NB4 (cell line): ENCODE measurements at regions not wholly inside any gene's neighbourhood (a gene's known extent, or its start where the extent isn't known, plus 50 kb on each side); places are given as distances from the start of the nearest gene placed in this dataset.

ENCODE experiments used
- MYC ChIP-seq: IDR thresholded peaks from 2 replicates; pipeline ENCODE4 v1.6.1; 2011; ENCODE audit warnings: low read depth, low read length
- TF ChIP-seq, protein P1 (sequence below): IDR thresholded peaks from one replicate; pipeline ENCODE4 v1.5.1; 2012; ENCODE audit warnings: low read depth, low read length
- TF ChIP-seq, protein P2 (sequence below): IDR thresholded peaks from 2 replicates; pipeline ENCODE4 v1.6.1; 2011; ENCODE audit warnings: low read depth, low read length

DNA sequence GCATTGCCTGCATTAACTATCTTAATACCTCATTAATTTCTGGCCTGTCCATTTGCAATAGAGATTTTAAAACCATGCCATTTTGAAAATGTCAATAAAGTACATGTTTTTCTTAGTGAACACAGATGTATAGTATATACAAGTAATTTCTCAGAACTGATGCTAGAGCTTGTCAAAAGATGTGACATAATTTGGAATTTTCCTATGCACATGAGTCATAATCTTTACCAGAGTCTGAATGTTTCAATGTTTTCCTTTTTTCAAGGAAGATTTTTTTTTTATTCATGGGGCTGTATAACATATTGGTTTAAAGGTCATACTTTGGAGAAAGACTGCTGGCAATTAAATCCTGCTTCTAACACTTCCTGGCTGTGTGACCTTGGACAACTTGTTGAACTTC lies 1347.5 kb upstream of the ADGRB3 start:
- TF ChIP-seq, protein P1, sequence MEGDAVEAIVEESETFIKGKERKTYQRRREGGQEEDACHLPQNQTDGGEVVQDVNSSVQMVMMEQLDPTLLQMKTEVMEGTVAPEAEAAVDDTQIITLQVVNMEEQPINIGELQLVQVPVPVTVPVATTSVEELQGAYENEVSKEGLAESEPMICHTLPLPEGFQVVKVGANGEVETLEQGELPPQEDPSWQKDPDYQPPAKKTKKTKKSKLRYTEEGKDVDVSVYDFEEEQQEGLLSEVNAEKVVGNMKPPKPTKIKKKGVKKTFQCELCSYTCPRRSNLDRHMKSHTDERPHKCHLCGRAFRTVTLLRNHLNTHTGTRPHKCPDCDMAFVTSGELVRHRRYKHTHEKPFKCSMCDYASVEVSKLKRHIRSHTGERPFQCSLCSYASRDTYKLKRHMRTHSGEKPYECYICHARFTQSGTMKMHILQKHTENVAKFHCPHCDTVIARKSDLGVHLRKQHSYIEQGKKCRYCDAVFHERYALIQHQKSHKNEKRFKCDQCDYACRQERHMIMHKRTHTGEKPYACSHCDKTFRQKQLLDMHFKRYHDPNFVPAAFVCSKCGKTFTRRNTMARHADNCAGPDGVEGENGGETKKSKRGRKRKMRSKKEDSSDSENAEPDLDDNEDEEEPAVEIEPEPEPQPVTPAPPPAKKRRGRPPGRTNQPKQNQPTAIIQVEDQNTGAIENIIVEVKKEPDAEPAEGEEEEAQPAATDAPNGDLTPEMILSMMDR, result no peak
- no peak for TF ChIP-seq MYC
- TF ChIP-seq, protein P2, sequence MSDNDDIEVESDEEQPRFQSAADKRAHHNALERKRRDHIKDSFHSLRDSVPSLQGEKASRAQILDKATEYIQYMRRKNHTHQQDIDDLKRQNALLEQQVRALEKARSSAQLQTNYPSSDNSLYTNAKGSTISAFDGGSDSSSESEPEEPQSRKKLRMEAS, result no peak
